ENCODE measurements at regions not wholly inside any gene's neighbourhood (a gene's known extent, or its start where the extent isn't known, plus 50 kb on each side); places are given as distances from the start of the nearest gene placed in this dataset.
"Not testable (repeated sequence)": the region's sequence is repeated elsewhere in the genome, so short reads cannot be mapped to it uniquely, and the experiment has no call there.

- H3K27me3 ChIP-seq (replicated peaks in 1 of 4; ENCODE audit: control extremely low read depth in 1 of 4, control insufficient read depth in 3 of 4, insufficient read depth in 4 of 4, low read length in 3 of 4), result no peaks in the 10 kb centered on the region
- H3K4me1 ChIP-seq (ENCODE audit: control insufficient read depth in 2 of 2, insufficient read depth in 2 of 2, low read length in 2 of 2), result no peaks in the 10 kb centered on the region
- H3K27ac Mint-ChIP-seq, result no peak overlapping the region
- H3K27ac ChIP-seq (ENCODE audit: low read length in 2 of 2), result no peak overlapping the region
- H2AFZ ChIP-seq (ENCODE audit: insufficient read depth, low read depth, low read length, poor library complexity, severe bottlenecking), result no peak overlapping the region
- DNase-seq (no peak), ATAC-seq (ENCODE audit: low read depth) (no peak)
- no peak overlapping the region for H3K4me3 ChIP-seq (ENCODE audit: control extremely low read depth in 1 of 5, extremely low read depth in 1 of 5, insufficient read depth in 1 of 5, low read depth in 2 of 5, low read length in 4 of 5)
- TF ChIP-seq EZH2 (IDR thresholded peaks at IDR 0.05; ENCODE audit: borderline replicate concordance, insufficient read depth, low read depth, low read length, poor library complexity, severe bottlenecking) (no peak), CTCF (IDR thresholded peaks at IDR 0.05) (no peak)
- no peak overlapping the region for H3K4me3 Mint-ChIP-seq
- H3K4me2 ChIP-seq (replicated peaks; ENCODE audit: low read depth, low read length, poor library complexity, severe bottlenecking), result no peak overlapping the region
- intact Hi-C loops (cut with micrococcal nuclease), result no loop called here
- H3K36me3 ChIP-seq (replicated peaks in 1 of 2; ENCODE audit: control extremely low read depth in 1 of 2, control insufficient read depth in 1 of 2, extremely low read depth in 1 of 2, insufficient read depth in 2 of 2, low read length in 1 of 2), result no peaks in the 10 kb centered on the region
- no peaks in the 10 kb centered on the region for H3K79me2 ChIP-seq (ENCODE audit: control insufficient read depth, insufficient read depth, low read length)
- H3K9ac ChIP-seq (ENCODE audit: low read length), result no peak overlapping the region
- no peaks in the 10 kb centered on the region for H3K9me3 ChIP-seq (ENCODE audit: control extremely low read depth in 1 of 3, control insufficient read depth in 2 of 3, insufficient read depth in 1 of 3, low read length in 2 of 3)
- H4K20me1 ChIP-seq (ENCODE audit: control insufficient read depth, insufficient read depth, low read length, poor library complexity, severe bottlenecking), result no peaks in the 10 kb centered on the region
- WGBS (ENCODE audit: insufficient coverage), result no CpG with 5 or more reads among the region's 4 CpGs
- H3K9me3 Mint-ChIP-seq (ENCODE audit: insufficient read depth), result no peaks in the 10 kb centered on the region
- POLR2A ChIA-PET, result no interaction called here
- CTCF ChIA-PET, result interaction anchor here (0.6 kb wide), 1 partner anchor 23 kb away, joined by 3 read pairs; no protein-coding TSS in a partner anchor
- H3K27me3 Mint-ChIP-seq, result no peaks in the 10 kb centered on the region
- H3K4me1 Mint-ChIP-seq, result no peaks in the 10 kb centered on the region
Measured at GRCh38 chr1:215028954-215029353, 53.6 kb upstream of the KCNK2 start.

GRCh38 chr1:215030581-215030980 is 52.0 kb upstream of the KCNK2 start:
- H4K20me1 ChIP-seq (ENCODE audit: control insufficient read depth, insufficient read depth, low read length, poor library complexity, severe bottlenecking); H3K36me3 ChIP-seq (replicated peaks in 1 of 2; ENCODE audit: control extremely low read depth in 1 of 2, control insufficient read depth in 1 of 2, extremely low read depth in 1 of 2, insufficient read depth in 2 of 2, low read length in 1 of 2); ATAC-seq (ENCODE audit: low read depth); H3K4me3 ChIP-seq (ENCODE audit: control extremely low read depth in 1 of 5, extremely low read depth in 1 of 5, insufficient read depth in 1 of 5, low read depth in 2 of 5, low read length in 4 of 5); H3K9ac ChIP-seq (ENCODE audit: low read length); H3K27ac Mint-ChIP-seq; H3K27me3 ChIP-seq (replicated peaks in 1 of 4; ENCODE audit: control extremely low read depth in 1 of 4, control insufficient read depth in 3 of 4, insufficient read depth in 4 of 4, low read length in 3 of 4); H3K27me3 Mint-ChIP-seq; intact Hi-C loops (cut with micrococcal nuclease); H3K79me2 ChIP-seq (ENCODE audit: control insufficient read depth, insufficient read depth, low read length); H3K4me2 ChIP-seq (replicated peaks; ENCODE audit: low read depth, low read length, poor library complexity, severe bottlenecking); H3K4me3 Mint-ChIP-seq; CTCF ChIA-PET; H3K27ac ChIP-seq (ENCODE audit: low read length in 2 of 2); DNase-seq; POLR2A ChIA-PET; H2AFZ ChIP-seq (ENCODE audit: insufficient read depth, low read depth, low read length, poor library complexity, severe bottlenecking); H3K9me3 Mint-ChIP-seq (ENCODE audit: insufficient read depth); H3K9me3 ChIP-seq (ENCODE audit: control extremely low read depth in 1 of 3, control insufficient read depth in 2 of 3, insufficient read depth in 1 of 3, low read length in 2 of 3); H3K4me1 Mint-ChIP-seq; H3K4me1 ChIP-seq (ENCODE audit: control insufficient read depth in 2 of 2, insufficient read depth in 2 of 2, low read length in 2 of 2): not testable (repeated sequence)
- WGBS (ENCODE audit: insufficient coverage), result 89% methylated on average over 3 of the region's 6 CpGs
